ENCODE measurements at regions not wholly inside any gene's neighbourhood (a gene's known extent, or its start where the extent isn't known, plus 50 kb on each side); places are given as distances from the start of the nearest gene placed in this dataset.

GRCh38 chr10:64586934-64587503 is 1065.8 kb downstream of the REEP3 start:
- TF ChIP-seq POLR2A (IDR thresholded peaks at IDR 0.05), result no peak
- no peak for TF ChIP-seq CTCF (IDR thresholded peaks at IDR 0.05)

Measured in esophagus squamous epithelium (tissue), 4 donors.